ENCODE measurements at regions not wholly inside any gene's neighbourhood (a gene's known extent, or its start where the extent isn't known, plus 50 kb on each side); places are given as distances from the start of the nearest gene placed in this dataset.

GRCh38 chr11:131138731-131139130, 222.5 kb upstream of the SNX19 start:
- no peak overlapping the region for H3K27ac Mint-ChIP-seq
- ChIA-PET CTCF (no interaction called here), POLR2A (no interaction called here)
- no peaks in the 10 kb centered on the region for H3K27me3 Mint-ChIP-seq
- intact Hi-C loops (cut with micrococcal nuclease) = no loop called here
- H3K4me3 Mint-ChIP-seq = no peak overlapping the region
- no peaks in the 10 kb centered on the region for H3K4me1 Mint-ChIP-seq (ENCODE audit: low read depth)
- H3K9me3 Mint-ChIP-seq = no peaks in the 10 kb centered on the region
- no peaks in the 10 kb centered on the region for H3K36me3 Mint-ChIP-seq
- no peak for DNase-seq

GRCh38 chr11:131145791-131146190, 224.6 kb upstream of the NTM start:
- Mint-ChIP-seq H3K27me3 (no peaks in the 10 kb centered on the region), H3K4me3 (no peak overlapping the region), H3K4me1 (ENCODE audit: low read depth) (no peaks in the 10 kb centered on the region), H3K36me3 (no peaks in the 10 kb centered on the region), H3K9me3 (no peaks in the 10 kb centered on the region), H3K27ac (no peak overlapping the region)
- CTCF ChIA-PET = no interaction called here
- intact Hi-C loops (cut with micrococcal nuclease) = no loop called here
- DNase-seq = no peak
- POLR2A ChIA-PET = no interaction called here

GRCh38 chr11:131146827-131147490, 223.5 kb upstream of the NTM start:
- ChIA-PET CTCF (no interaction called here), POLR2A (no interaction called here)
- Mint-ChIP-seq H3K4me3 (no peak overlapping the region), H3K27ac (no peak overlapping the region), H3K4me1 (ENCODE audit: low read depth) (no peaks in the 10 kb centered on the region), H3K27me3 (no peaks in the 10 kb centered on the region), H3K9me3 (no peaks in the 10 kb centered on the region), H3K36me3 (no peaks in the 10 kb centered on the region)
- intact Hi-C loops (cut with micrococcal nuclease) = no loop called here
- no peak for DNase-seq

GRCh38 chr11:131154351-131154750, 216.1 kb upstream of the NTM start:
- H3K36me3 Mint-ChIP-seq = no peaks in the 10 kb centered on the region
- H3K4me1 Mint-ChIP-seq (ENCODE audit: low read depth) = no peaks in the 10 kb centered on the region
- intact Hi-C loops (cut with micrococcal nuclease) = no loop called here
- no peak overlapping the region for H3K27ac Mint-ChIP-seq
- CTCF ChIA-PET = interaction anchor here (1.1 kb wide), 1 partner anchor 13 kb away, joined by 3 read pairs; no protein-coding TSS in a partner anchor
- no peak for DNase-seq
- H3K27me3 Mint-ChIP-seq = no peaks in the 10 kb centered on the region
- POLR2A ChIA-PET = no interaction called here
- no peak overlapping the region for H3K4me3 Mint-ChIP-seq
- H3K9me3 Mint-ChIP-seq = no peaks in the 10 kb centered on the region

- ChIA-PET POLR2A (no interaction called here), CTCF (no interaction called here)
- intact Hi-C loops (cut with micrococcal nuclease) = no loop called here
- H3K9me3 Mint-ChIP-seq = no peaks in the 10 kb centered on the region
- H3K27me3 Mint-ChIP-seq = no peaks in the 10 kb centered on the region
- no peaks in the 10 kb centered on the region for H3K36me3 Mint-ChIP-seq
- no peak for DNase-seq
- H3K4me3 Mint-ChIP-seq = no peak overlapping the region
- no peaks in the 10 kb centered on the region for H3K4me1 Mint-ChIP-seq (ENCODE audit: low read depth)
- H3K27ac Mint-ChIP-seq = no peak overlapping the region
Observed at GRCh38 chr11:131157678-131158077, 212.7 kb upstream of the NTM start.

- DNase-seq = no peak
- Mint-ChIP-seq H3K27ac (no peak overlapping the region), H3K4me3 (no peak overlapping the region), H3K9me3 (no peaks in the 10 kb centered on the region), H3K27me3 (no peaks in the 10 kb centered on the region), H3K4me1 (ENCODE audit: low read depth) (no peaks in the 10 kb centered on the region), H3K36me3 (no peaks in the 10 kb centered on the region)
- CTCF ChIA-PET = no interaction called here
- POLR2A ChIA-PET = no interaction called here
- intact Hi-C loops (cut with micrococcal nuclease) = no loop called here
Observed at GRCh38 chr11:131160846-131161245, 209.6 kb upstream of the NTM start.

GRCh38 chr11:131163613-131164012, 206.8 kb upstream of the NTM start:
- DNase-seq = no peak
- ChIA-PET CTCF (no interaction called here), POLR2A (no interaction called here)
- intact Hi-C loops (cut with micrococcal nuclease) = no loop called here
- no peak overlapping the region for H3K4me3 Mint-ChIP-seq
- no peaks in the 10 kb centered on the region for H3K36me3 Mint-ChIP-seq
- no peaks in the 10 kb centered on the region for H3K4me1 Mint-ChIP-seq (ENCODE audit: low read depth)
- H3K9me3 Mint-ChIP-seq = no peaks in the 10 kb centered on the region
- H3K27me3 Mint-ChIP-seq = no peaks in the 10 kb centered on the region
- no peak overlapping the region for H3K27ac Mint-ChIP-seq

GRCh38 chr11:131165036-131165435, 205.4 kb upstream of the NTM start:
- intact Hi-C loops (cut with micrococcal nuclease) = no loop called here
- POLR2A ChIA-PET = no interaction called here
- H3K4me1 Mint-ChIP-seq (ENCODE audit: low read depth) = no peaks in the 10 kb centered on the region
- no peak overlapping the region for H3K4me3 Mint-ChIP-seq
- H3K36me3 Mint-ChIP-seq = no peaks in the 10 kb centered on the region
- no peaks in the 10 kb centered on the region for H3K27me3 Mint-ChIP-seq
- H3K9me3 Mint-ChIP-seq = no peaks in the 10 kb centered on the region
- DNase-seq = no peak
- CTCF ChIA-PET = no interaction called here
- no peak overlapping the region for H3K27ac Mint-ChIP-seq

GRCh38 chr11:131168839-131169713, 201.3 kb upstream of the NTM start:
- Mint-ChIP-seq H3K36me3 (no peaks in the 10 kb centered on the region), H3K4me3 (no peak overlapping the region), H3K9me3 (peaks cover 2% of the 10 kb centered on the region), H3K27ac (no peak overlapping the region), H3K27me3 (no peaks in the 10 kb centered on the region), H3K4me1 (ENCODE audit: low read depth) (no peaks in the 10 kb centered on the region)
- ChIA-PET POLR2A (no interaction called here), CTCF (no interaction called here)
- intact Hi-C loops (cut with micrococcal nuclease) = no loop called here
- DNase-seq = no peak

GRCh38 chr11:131172011-131172410, 198.4 kb upstream of the NTM start:
- no peak for DNase-seq
- CTCF ChIA-PET = no interaction called here
- intact Hi-C loops (cut with micrococcal nuclease) = no loop called here
- no peak overlapping the region for H3K4me3 Mint-ChIP-seq
- no peaks in the 10 kb centered on the region for H3K27me3 Mint-ChIP-seq
- POLR2A ChIA-PET = no interaction called here
- no peak overlapping the region for H3K27ac Mint-ChIP-seq
- no peaks in the 10 kb centered on the region for H3K4me1 Mint-ChIP-seq (ENCODE audit: low read depth)
- no peaks in the 10 kb centered on the region for H3K36me3 Mint-ChIP-seq
- peaks cover 2% of the 10 kb centered on the region for H3K9me3 Mint-ChIP-seq

GRCh38 chr11:131178020-131178419, 192.4 kb upstream of the NTM start:
- POLR2A ChIA-PET = no interaction called here
- Mint-ChIP-seq H3K27ac (no peak overlapping the region), H3K4me1 (ENCODE audit: low read depth) (no peaks in the 10 kb centered on the region), H3K9me3 (peaks cover under 1% of the 10 kb centered on the region), H3K36me3 (no peaks in the 10 kb centered on the region), H3K4me3 (no peak overlapping the region), H3K27me3 (no peaks in the 10 kb centered on the region)
- CTCF ChIA-PET = no interaction called here
- no peak for DNase-seq
- intact Hi-C loops (cut with micrococcal nuclease) = no loop called here

GRCh38 chr11:131178596-131178995, 191.8 kb upstream of the NTM start:
- Mint-ChIP-seq H3K9me3 (no peaks in the 10 kb centered on the region), H3K27me3 (no peaks in the 10 kb centered on the region), H3K4me3 (no peak overlapping the region), H3K27ac (no peak overlapping the region), H3K4me1 (ENCODE audit: low read depth) (no peaks in the 10 kb centered on the region), H3K36me3 (no peaks in the 10 kb centered on the region)
- ChIA-PET CTCF (no interaction called here), POLR2A (no interaction called here)
- no peak for DNase-seq
- intact Hi-C loops (cut with micrococcal nuclease) = no loop called here

GRCh38 chr11:131179836-131180235, 190.6 kb upstream of the NTM start:
- Mint-ChIP-seq H3K27me3 (no peaks in the 10 kb centered on the region), H3K9me3 (no peaks in the 10 kb centered on the region), H3K4me1 (ENCODE audit: low read depth) (no peaks in the 10 kb centered on the region), H3K27ac (no peak overlapping the region), H3K36me3 (no peaks in the 10 kb centered on the region), H3K4me3 (no peak overlapping the region)
- ChIA-PET CTCF (no interaction called here), POLR2A (no interaction called here)
- intact Hi-C loops (cut with micrococcal nuclease) = no loop called here
- DNase-seq = no peak
